ENCODE measurements at regions not wholly inside any gene's neighbourhood (a gene's known extent, or its start where the extent isn't known, plus 50 kb on each side); places are given as distances from the start of the nearest gene placed in this dataset.
"Not testable (repeated sequence)": the region's sequence is repeated elsewhere in the genome, so short reads cannot be mapped to it uniquely, and the experiment has no call there.

GRCh38 chr17:21848510-21848909 is 156.2 kb downstream of the KCNJ18 start:
- TF ChIP-seq CTCF (conservative IDR thresholded peaks at IDR 0.05; ENCODE audit: low read length); EZH2phosphoT487 (IDR thresholded peaks at IDR 0.05; ENCODE audit: borderline replicate concordance, low read depth, low read length): not testable (repeated sequence)
